Islet of Langerhans (tissue), 1 donor: ENCODE measurements at regions not wholly inside any gene's neighbourhood (a gene's known extent, or its start where the extent isn't known, plus 50 kb on each side); places are given as distances from the start of the nearest gene placed in this dataset.

Experiments used
- FAIRE-seq: peaks from one replicate; lab custom pipeline; 2011; peaks lifted over from hg19 to GRCh38; lab: Jason Lieb, UNC

DNA sequence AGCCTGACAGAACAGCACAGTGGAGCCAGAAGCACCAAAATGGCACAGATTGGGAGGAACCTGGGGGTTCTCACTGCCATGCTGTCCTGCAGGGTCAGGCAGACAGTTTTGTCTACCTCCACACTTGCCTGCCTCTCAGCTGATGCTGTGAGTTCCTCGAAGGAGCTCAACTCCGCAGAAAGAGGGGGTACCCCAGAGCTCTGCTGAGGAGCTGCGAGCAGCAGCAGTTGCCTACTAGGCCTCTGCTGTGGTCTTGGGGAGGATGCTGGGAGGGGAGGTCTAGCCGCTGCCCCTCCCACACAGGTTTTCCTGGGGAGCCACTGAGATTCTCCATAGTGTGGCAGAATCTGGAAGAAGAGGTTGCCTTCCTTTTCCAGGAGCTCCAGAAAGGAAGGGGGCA is 192.5 kb downstream of the FOXD2 start:
- no peak for FAIRE-seq

DNA sequence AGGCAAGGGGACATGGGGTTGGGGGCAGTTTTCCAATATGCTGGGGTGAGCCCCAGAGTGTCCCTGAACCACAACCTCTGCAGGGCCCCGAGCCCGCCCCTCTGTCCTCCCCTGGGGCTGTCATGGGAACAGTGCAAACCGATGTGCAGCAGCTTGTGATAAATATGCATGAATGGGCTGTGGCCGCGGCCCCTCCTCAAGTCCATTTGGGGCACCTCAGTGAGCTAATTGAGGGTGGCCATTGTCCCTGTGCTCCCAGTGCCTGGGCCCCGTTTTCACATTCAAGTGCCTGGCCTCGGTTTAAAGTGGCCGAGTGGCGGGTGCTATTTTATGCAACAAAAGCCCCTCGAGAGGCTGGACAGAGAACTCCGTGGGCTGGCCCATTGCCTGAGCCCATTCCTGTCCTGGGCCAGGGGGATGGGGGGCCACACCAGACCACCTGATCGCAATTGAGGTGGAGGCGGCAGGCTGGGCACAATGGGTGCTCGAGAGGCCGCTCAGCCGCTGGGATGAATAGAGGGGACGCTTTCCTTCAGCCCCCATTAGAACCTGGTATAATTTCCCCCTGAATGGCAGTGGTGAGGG is 193.7 kb downstream of the FOXD2 start:
- FAIRE-seq: no peak

DNA sequence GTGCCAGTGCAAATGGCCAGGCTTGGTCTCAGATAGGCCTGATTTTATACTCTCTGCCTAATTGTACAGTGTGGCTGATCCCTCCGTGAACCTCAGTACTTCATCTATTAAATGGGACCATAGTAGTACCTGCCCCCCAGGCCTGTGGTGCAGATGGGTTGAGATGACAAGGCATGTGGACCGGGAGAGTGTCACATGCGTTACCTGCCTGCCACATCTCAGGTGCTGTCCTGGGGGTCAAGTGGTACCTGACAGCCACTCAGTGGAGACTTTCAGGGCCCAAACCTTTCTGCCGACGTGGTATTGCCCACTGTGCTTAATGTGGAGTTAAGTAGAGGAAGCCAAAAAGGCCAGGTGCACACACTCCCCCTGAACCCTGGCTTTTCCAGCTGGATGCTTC is 197.3 kb downstream of the FOXD2 start:
- no peak for FAIRE-seq

DNA sequence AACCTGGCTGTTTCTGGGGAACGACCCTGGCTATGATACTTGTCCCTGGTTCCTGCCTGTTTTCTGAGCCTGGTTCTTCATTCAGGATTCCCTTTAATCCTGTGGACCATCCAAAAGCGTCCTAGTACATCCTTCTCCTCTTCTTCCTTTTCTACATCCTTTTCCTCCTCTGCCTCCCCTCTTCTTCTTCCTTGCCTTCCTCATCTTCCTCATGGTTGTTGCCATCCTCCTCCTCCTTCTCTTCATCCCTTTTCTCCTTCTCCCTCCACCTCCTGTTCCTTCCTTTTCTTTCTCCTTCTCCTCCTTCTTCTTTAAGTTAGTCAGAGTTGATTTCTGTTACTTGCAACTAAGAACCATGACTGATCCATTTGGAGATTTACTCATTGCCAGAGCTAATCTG is 197.8 kb downstream of the FOXD2 start:
- FAIRE-seq: no peak

DNA sequence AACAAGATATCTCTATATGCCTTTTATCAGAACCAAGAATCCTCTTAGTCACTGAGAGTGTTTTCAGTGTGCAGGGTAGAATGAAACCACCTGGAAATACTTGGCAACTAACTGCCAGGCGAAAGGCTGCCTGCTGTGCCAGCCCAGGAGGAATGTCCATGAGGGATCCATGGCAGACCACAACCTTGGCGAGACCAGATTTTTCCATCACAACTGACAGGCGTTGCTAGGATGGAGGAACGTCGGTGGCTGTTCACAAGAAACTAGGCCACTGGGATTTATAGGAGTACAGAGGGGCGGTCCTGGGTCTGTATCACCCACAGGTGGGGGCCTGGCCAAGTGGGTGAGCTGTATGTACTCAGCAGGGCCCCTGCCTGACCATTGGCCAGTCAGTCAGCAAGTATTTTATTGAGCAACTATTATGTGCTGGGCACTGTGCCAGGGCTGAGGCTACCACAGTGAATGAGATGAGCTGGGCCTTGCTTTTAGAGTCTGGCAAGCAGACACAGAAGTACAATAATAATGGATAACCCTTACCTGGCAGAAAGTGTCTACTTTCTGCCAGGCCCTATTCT is 199.4 kb downstream of the FOXD2 start:
- no peak for FAIRE-seq

DNA sequence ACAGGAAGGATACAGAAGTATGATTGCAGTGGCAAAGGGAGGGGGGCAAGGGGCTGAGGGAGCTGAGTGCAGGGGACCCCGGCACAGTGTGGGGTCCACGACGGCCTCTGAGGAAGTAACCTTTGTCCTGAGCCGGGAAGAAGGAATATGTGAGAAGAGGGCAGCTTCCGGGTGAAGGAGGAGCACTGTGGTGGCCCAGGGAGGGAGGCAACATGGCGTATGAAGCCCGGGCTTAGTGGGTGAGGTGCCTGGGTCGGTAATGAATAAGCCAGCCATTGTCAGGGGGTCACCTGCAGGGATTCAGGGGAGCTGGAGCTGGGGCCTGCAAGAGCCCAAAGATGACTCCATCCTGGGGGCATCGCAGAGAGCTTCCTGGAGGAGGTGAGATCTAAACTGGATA is 200.4 kb downstream of the FOXD2 start:
- FAIRE-seq: no peak

DNA sequence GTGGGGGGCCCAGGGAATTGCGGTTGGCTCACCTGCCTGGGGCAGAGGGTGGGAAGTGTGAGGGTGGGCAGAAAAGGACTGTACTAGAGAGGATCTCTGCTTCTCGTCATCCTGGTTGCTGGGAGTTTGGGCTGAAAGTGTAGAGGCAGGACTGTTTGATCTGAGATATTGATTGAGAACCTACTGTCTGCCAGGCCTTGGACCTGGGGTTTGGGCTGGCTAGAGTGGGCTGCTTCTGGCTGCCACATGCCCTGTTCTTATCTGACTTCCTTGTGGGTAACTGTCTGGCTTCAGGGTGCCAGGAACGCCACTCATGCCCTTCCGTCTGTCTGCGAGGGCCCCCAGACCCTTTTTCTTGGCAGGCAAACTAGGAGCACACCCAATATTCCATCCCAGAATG is 200.9 kb downstream of the FOXD2 start:
- FAIRE-seq: no peak

DNA sequence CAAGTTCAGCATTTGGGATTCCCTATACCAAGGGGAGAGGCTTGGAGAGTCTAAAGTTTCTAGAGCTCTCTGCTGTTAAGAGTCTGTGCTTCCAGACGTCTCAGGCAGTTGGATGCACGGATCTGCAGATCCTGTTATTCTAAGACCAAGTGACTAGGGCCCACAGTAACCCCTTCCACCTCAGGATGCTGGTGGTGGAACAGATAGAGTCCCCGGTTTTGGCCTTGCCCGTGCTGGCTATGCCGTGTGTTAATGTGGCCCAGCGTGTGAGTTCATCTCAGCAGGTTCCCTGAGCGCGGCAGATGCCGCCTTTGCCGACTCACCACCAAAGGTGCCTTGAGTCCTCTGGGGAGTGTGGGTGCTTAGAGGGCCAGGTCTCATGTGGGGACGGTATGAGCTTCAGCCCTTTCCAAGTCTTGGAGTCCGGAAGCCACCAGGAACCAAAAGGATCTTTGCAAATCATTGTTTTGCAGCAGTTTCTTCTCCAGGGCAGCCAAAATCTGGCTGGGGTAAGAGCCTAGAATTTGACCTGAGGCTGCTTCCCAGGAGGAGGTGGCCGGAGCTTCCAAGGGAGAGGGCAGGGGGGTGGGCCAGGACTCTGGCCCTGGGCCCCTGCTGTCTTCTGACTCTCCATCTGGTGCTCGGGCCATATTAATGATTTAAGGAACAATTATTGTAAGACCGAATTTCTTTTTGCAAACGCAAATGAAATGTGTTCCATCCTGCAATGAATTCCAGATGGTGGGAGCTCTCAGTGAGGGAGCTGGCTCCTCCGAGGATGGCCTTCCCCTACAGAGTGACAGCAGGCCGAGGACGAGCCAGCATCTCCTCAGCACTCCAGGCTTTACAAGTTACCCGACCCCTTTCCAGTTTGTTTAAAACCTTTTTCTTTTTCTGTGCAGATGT is 205.7 kb downstream of the FOXD2 start:
- FAIRE-seq: no peak

DNA sequence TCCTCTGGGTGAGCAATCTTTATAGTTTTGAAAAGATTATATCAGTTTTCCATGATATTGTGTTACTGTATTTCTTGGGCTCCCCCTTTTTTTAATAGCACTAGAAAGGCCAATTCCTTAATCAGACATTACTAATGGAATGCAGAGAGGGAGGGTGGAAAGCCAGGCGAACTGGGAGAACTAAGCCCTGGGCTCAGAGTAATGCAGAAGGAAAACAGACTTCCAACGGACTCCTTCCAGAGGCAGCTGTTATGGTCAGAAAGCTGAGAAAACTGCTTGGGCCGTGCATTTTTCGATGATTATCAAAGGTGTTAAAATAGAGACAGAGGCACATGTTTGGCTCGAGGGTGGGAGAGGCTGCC is 206.3 kb downstream of the FOXD2 start:
- FAIRE-seq: no peak

DNA sequence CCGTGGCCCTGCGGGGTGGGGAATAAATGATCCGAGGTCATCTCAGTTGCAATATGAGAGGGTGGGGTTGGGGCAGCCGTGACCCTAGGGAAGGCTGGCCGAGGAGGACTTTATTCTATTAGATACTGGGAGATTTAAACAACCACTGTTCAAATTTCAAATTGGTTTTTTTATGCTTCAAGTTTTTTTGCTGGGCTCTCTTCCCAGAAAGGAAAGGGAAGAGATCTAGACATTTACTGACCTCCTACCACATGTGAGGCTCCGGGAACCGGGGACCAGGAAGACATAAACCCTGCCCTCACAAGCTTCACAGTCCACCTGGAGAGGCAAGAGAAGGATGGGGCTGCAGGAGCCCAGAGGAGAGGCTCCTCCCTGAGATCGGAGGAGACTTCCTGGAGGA is 207.3 kb downstream of the FOXD2 start:
- FAIRE-seq: no peak

DNA sequence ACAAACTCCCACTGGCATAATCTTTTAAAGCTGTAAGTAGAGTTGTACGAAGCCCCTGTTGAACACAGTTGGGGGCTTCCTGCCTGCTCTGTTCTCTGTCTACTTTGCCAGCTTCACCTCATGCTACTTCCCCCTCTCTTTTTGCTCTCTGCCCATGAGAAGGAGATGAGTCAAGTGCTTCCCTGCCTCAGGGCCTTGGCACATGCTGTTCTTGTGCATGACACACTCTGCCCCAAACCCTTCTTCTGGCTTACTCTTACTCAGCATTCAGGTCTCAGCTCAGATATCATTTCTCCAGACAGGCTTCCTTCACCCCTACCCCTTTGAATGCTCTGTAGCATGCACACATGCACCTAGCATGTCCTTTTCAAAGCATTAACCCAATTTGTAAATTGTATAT is 208.8 kb downstream of the FOXD2 start:
- no peak for FAIRE-seq

DNA sequence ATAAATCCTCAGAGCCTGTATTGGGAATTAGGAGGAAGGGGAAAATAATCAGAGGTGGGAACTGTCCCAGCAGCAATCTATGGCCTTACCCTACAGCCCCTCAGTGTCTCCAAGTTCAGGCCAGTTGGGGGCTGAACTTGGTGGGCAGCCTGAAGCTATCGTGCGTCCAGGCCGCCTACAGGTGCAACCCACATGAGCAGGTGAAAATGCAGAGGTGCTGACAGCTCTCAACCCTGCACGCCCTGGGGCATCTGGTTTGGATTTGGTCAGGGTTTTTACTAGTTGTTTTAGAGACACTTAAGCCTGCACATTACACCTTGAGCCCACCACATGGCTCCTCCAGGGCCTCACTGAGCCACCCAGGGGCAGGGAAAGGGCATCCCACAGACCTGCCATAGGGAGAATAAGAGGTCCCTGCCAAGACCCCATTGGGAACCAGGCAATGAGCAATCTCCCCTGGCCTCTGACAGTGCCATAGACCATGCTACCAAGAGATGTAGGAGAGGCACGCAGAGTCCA is 209.5 kb downstream of the FOXD2 start:
- FAIRE-seq: no peak

DNA sequence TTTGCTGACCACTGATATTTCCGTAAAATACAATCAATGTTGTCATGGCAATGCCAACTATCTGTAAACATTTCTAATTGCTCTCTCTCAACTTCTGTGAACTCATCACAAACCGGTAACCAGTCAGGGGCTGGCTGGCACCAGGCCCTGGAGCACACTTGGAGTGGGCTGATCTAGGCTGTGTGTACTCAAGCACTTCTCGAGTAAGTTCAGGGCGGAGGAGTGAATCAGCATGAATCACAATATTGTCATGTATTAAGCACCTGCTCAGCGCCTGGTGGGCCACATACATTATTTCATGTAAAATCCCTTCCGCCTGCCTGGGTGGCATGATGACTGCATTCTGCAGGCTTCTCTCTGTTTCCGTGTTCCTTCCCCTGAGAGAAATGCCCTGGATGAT is 212.4 kb downstream of the FOXD2 start:
- FAIRE-seq: peak; percentile 95

DNA sequence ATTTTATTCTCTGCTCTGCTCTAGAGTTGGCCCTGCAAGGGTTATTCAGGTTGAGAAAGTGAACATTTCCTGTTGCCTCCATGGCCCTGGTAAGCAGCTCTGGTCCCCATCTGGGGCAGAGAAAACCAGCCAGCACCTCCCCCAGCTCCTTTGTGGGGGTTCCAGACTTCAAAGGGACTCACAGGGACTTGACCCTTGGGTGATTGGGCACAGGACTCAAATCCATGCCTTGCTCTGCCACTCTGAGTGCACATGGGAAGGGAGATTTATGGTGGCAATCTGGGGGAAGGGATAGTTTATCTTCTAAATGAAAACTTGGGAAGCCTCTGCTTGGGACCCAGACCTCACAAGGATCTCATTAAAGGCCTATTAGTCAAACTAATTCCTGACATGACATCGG is 212.8 kb downstream of the FOXD2 start:
- FAIRE-seq: no peak

DNA sequence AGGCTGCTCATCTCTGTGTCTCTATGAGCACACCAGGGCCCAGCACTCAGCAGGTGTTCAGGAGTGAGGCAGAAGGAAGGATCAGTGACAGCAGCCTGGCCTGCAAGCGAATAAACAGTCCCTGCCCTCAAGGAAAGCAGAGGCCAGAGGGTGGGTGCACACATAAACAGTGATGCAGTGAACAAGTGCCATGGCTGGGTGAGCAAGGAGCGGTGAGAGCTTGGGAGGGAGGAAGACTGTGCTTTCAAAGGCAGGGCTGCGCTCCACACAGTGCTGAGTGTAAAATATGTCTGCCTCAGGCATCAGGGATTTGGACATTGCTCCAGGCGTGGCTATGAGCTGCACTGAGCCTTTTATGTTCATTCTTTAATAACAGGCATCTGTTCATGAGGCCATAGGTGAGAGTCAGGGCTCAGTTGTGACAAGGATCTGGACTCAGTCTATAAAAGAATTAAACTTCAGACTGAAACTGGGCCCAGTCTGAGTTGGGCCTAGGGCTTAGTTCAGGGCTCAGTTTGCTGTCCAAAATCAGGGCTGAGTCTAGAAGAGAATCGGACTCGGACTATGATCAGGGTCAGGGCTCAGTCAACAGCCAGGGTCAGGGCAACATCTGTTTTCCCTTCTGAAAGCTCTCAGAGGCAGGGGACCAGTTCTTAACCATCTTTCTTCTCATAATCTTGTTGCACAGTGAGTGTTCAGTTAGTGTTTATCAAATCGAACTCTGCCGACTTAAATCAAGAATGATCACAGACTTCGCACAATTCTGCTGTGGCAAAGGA is 213.7 kb downstream of the FOXD2 start:
- no peak for FAIRE-seq

DNA sequence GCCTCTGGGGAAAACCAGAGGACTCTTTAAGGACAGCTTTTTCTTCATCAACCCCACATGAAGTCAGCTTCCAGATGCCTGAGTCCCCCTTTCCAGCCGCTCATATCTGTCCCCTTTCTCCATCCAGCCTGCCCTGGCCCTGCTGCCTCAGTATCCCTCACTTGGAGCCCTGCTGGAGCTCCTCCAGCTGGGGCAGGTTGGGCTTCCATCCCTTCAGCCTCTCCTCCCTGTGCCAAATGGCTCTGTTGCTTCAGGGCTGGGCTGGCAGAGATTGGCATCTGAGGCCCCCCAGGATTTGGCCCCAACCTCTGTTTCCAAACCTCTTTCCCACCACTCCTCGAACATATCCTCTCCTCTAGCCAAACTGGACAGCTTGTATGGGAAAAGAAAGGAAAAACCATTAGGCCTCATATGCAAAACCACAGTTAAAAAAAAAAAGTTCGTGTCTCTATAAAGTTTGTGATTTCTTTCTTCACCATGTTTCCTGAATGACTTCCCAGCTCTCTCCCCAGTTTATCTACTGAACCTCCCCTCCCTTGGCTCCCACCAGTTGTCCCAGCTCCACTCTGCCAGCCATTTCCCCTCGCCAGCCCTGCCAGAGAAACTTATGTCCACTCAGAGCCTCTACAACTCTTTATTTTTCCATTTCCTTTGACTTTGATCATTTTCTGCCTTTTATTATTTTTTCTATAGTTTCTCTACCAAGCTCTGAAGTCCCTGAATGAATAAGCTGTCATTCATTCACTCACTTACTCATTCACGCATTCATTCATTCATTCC is 217.9 kb downstream of the FOXD2 start:
- FAIRE-seq: no peak

DNA sequence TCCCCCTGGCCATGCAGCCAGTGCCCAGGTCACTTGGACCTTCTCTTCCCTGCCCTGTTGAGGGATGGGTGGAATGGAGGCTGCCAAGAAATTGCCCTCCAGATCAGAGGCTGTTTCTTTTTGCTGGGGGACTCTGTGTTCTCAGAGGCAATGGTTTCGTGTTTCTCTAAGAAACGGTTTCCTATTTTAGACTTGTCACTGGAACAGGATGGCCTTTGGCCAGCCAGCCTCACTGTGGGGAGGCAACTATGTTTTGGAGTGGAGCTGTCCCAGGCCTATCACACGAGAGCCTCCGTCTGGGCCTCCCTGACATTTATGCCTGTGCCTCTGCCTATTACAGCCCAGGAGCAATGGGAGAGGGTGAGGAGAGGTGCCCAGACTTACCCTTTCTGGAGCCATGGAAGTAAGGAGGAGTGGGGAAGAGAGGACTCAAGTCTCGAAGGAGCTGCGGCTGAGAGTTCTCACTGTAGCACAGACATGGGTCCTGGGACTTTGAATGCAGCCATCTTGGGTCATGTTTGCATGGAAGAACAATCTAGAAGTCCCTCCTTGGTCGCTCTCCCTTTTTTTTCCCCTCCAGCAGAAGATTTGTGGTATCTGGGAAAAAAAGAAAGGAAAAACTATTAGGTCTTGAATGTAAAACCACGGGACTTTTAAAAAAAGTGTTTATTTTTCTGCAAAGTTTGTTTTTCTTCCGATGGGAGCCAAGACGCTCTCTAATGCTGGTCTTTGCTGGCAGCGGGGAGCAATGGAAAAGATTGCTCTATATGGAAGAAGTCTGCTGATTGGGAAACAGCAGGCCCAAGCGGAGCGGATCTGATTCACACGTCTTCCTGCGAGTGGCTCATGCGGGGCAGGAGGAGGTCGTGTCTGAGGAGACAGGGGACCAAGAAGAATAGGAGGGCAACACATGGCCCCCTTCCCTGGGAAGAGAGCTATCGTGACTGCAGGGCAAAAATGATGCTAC is 219.2 kb downstream of the FOXD2 start:
- no peak for FAIRE-seq

DNA sequence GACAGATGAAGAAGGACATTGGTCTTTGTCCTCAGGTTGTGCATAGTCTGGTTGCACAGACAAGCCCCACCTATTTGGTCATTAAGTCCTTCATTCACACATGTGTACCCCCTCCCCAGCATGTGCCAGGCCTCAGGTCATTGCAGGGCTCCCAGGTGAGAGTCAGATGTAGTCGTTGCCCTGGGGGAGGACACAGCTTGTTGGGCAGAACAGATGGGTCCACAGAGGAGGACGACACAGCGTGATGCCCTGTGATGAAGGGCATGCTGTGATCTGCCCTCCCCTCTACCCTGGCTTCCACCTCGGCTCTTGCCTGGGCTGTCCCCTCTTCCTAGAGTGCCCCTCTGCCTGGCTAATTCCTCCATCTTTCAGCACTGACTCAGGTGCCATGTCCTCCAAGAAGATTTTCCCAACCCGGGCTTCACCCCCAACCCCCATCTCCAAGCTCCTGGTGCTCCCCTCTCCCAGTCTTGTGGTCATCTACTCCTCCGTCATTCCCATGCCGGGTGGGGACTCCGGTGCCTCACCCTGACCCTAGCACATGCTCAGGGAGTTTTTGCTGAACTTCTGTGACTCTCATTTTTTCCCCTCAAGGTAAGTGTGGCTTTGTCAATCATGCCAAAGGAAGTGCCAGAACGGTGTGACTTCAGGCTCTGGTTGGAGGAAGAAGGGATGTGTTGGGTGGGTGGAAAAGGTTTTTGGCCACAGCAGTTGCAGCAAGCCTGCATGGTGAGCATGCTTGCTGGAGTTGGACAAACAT is 220.5 kb downstream of the FOXD2 start:
- FAIRE-seq: no peak

DNA sequence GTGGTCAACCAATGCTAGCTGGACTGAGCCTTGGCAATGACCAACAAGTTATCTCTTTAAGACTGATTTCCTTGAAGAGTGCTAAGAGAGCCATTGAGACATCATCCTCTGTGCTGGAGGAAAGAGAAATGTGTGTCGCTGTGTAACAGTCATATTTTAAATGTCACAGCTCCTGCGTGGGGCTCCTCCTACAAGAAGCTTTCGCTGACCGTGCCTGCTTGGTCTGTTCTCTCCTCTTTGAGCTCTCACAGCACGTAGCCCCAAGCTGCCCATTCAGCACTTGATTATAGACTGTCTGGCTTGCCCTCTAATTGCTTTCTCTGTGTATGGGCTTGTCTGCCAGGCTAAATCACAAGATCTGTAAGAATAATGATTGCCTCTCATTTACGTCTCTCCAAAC is 221.3 kb downstream of the FOXD2 start:
- no peak for FAIRE-seq

DNA sequence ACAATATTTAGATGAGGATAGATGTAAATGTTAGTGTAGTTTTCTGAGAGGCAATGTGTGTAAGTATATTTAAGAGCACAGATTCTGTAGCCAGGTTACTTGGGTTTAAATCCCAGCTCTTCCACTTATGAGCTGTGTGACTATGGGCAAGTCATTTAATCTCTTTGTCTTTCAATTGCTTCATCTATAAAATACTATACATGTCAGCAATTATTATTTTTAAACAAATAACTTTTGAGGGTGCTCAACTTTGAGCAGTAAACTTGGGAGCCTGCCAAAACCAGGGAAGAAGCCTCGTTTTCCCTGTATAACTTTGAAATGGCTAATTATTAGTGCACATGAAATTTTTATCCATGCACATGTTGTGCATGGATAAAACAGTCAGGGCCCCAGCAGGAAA is 222.8 kb downstream of the FOXD2 start:
- peak; percentile 24 for FAIRE-seq
